ENCODE measurements at regions not wholly inside any gene's neighbourhood (a gene's known extent, or its start where the extent isn't known, plus 50 kb on each side); places are given as distances from the start of the nearest gene placed in this dataset.

DNA sequence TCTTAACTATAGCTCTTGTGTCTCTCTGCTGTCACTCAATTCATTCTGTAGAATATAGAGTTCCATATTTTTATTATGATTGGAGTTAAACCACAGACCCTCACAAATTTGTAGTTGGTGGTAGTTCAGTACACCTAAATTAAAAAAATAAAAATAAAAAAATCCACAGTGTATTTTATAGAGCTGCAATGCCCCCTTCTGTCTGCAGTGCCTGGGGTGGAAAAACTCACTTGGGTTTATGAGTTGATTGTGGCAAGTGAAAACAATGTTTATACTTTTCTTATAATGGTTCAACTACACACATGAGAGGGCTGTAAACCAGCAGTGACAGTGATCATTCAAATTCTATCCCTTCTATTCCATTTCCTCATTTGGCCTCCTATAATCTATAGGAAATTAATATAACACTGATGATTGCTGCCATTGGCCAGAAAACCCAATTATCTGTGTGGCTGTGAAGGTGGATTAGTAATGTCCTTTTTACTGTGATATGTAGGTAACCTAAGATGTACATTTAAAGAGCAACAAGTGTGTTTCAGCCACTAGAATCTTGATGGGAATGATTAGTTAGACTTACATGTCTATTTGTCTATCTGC lies 166.9 kb upstream of the LRIG3 start:
- TF ChIP-seq EP300 (IDR thresholded peaks at IDR 0.05) (no peak), POLR2A (IDR thresholded peaks at IDR 0.05) (no peak), CTCF (IDR thresholded peaks at IDR 0.05) (peak; percentile 7 to 22), POLR2AphosphoS5 (IDR thresholded peaks at IDR 0.05) (no peak)

DNA sequence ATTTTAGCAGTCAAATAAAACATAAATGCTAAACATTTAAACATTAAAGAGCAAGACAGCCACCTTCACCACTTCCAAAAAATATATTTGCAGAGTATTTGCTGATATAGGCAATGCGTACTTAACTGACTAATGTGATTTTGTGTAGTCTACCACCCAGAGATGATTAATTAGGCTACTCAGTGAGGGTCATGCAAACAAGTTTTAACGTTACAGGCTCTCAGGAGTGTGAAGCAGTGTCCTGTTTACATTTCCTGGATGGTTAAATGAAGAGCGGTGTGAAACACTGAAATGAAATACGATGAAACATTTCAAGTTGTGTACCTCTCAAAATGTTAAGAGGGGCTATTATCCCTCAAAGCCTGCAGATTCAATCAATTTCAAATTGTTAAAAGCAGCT lies 165.8 kb upstream of the LRIG3 start:
- Histone ChIP-seq H3K4me1 (peaks cover 26% of the 10 kb centered on the region), H3K4me3 (no peak overlapping the region), H3K9me3 (no peaks in the 10 kb centered on the region), H3K36me3 (no peaks in the 10 kb centered on the region), H3K27me3 (no peaks in the 10 kb centered on the region), H3K27ac (no peak overlapping the region)
- no peak for DNase-seq (ENCODE audit: low spot score in 2 of 2)
- no peak for TF ChIP-seq CTCF (IDR thresholded peaks at IDR 0.05)
- 80% methylated on average over 4 of the region's 4 CpGs for WGBS

More for the DNA sequence above, 166.9 kb upstream of the LRIG3 start:
- Histone ChIP-seq H3K4me1 (peaks cover 26% of the 10 kb centered on the region), H3K27me3 (no peaks in the 10 kb centered on the region), H3K27ac (no peak overlapping the region), H3K9me3 (no peaks in the 10 kb centered on the region), H3K4me3 (no peak overlapping the region), H3K36me3 (no peaks in the 10 kb centered on the region)
- DNase-seq (ENCODE audit: low spot score in 2 of 2) = no peak

- Histone ChIP-seq H3K27ac (no peak overlapping the region), H3K36me3 (no peaks in the 10 kb centered on the region), H3K4me1 (peaks cover 26% of the 10 kb centered on the region), H3K4me3 (no peak overlapping the region), H3K9me3 (no peaks in the 10 kb centered on the region), H3K27me3 (no peaks in the 10 kb centered on the region)
- no peak for DNase-seq (ENCODE audit: low spot score in 2 of 2)
- WGBS = 30% methylated on average over 3 of the region's 3 CpGs
- no peak for TF ChIP-seq POLR2A (IDR thresholded peaks at IDR 0.05)
- no peak for TF ChIP-seq EP300 (IDR thresholded peaks at IDR 0.05)
- no peak for TF ChIP-seq POLR2AphosphoS5 (IDR thresholded peaks at IDR 0.05)
- no peak for TF ChIP-seq CTCF (IDR thresholded peaks at IDR 0.05)
Measured at GRCh38 chr12:59085690-59086089, 165.4 kb upstream of the LRIG3 start.

DNA sequence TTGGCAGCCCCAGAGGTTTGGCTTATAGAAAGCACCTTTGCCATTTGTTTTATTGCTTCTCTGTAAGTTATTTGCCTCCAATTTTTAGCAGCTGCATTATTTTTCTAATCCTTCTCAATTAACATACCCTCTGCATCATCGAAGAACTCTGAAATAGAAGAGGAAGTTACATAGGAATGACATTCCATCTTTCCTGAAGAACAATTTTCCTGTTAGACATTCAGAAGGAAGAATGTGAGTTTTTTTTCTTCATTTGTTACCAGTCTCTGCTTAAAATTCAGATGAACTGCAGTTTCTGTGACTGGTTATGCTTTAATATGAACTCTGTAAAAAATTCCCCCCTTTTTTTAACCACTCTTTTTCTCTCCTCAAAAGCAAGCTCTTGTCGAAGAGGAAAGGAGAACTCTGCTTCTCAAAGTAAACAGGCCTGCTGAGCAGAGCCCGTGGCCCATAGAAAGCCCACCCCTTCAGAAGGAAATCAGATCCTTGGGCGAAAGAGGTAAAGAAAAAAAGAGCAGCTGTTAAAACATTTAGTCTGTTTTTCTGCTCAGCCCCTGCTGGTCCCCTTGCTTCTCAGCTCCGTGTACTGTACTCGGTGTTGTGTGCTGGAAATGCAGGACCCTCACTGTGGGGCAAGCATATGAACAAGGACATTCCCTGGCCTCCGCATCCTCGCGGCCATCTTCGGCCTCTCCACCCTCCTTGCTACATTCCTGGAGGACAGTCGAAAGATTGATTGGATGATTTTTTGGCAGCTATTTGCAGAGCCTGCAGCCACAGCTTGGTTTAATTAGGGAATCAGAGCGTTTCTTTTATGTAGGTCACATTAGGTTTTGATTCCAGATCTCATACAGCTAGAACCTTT lies 164.4 kb upstream of the LRIG3 start:
- Histone ChIP-seq H3K36me3 (no peaks in the 10 kb centered on the region), H3K4me3 (no peak overlapping the region), H3K9me3 (no peaks in the 10 kb centered on the region), H3K27me3 (no peaks in the 10 kb centered on the region), H3K27ac (peak overlapping the region; percentile 36), H3K4me1 (peaks cover 30% of the 10 kb centered on the region)
- WGBS = 22% methylated on average over 12 of the region's 12 CpGs
- no peak for TF ChIP-seq CTCF (IDR thresholded peaks at IDR 0.05)
- TF ChIP-seq POLR2AphosphoS5 (IDR thresholded peaks at IDR 0.05) = peak in 2 of 3 donors; percentile 41 to 71
- TF ChIP-seq EP300 (IDR thresholded peaks at IDR 0.05) = no peak
- TF ChIP-seq POLR2A (IDR thresholded peaks at IDR 0.05) = no peak
- DNase-seq (ENCODE audit: low spot score in 2 of 2) = peak; percentile 66 to 79

DNA sequence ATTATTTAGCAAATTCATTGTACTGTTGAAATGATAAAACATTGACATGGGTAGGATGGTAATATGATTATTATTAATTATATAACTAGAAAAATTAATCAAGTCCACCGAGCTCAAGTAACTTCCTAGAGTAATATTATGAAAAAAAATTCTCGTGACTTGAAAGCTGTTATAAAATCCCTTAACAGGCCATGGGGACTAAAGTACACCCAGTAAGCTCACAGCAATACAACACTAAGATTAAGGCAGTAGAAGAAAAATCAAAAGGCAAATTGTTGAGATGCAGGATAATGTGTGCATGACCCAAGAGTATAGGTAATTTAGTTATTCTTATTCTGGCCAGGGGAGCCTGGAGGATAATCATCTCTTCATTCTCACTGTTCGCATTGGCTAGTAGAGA lies 162.6 kb upstream of the LRIG3 start:
- WGBS = 94% methylated on average over 3 of the region's 3 CpGs
- Histone ChIP-seq H3K4me3 (no peak overlapping the region), H3K36me3 (no peaks in the 10 kb centered on the region), H3K4me1 (peaks cover 47% of the 10 kb centered on the region), H3K27me3 (no peaks in the 10 kb centered on the region), H3K27ac (no peak overlapping the region), H3K9me3 (no peaks in the 10 kb centered on the region)
- DNase-seq (ENCODE audit: low spot score in 2 of 2) = no peak
- TF ChIP-seq POLR2A (IDR thresholded peaks at IDR 0.05) = no peak
- TF ChIP-seq POLR2AphosphoS5 (IDR thresholded peaks at IDR 0.05) = no peak
- TF ChIP-seq EP300 (IDR thresholded peaks at IDR 0.05) = no peak
- no peak for TF ChIP-seq CTCF (IDR thresholded peaks at IDR 0.05)
